Spleen (tissue), 7 donors: ENCODE measurements at regions not wholly inside any gene's neighbourhood (a gene's known extent, or its start where the extent isn't known, plus 50 kb on each side); places are given as distances from the start of the nearest gene placed in this dataset.

Experiments
- POLR2A ChIP-seq, 3 donors: fragments of 450-650 bp; IDR thresholded peaks; one replicate each; pipeline ENCODE4 v1.5.1; 2017; ENCODE audit warnings: antibody characterized with exemption in 3 of 3, mild to moderate bottlenecking in 1 of 3
- TF ChIP-seq, protein P1 (sequence below), 11 experiments: fragments of 200-600 bp in 7 of 11; fragments of 450-650 bp in 4 of 11; sonication (generic) in 4 of 11; IDR thresholded peaks in 8 of 11; conservative IDR thresholded peaks in 3 of 11; 1 replicate in 7 of 11; 2 replicates in 4 of 11; pipeline versions ENCODE4 v1.4.0 to v1.8.0; 2016 to 2021; ENCODE audit warnings: antibody characterized with exemption in 11 of 11, inconsistent platforms in 4 of 11, mild to moderate bottlenecking in 1 of 11
- donor health status: DM: no; HTN: no; CAD: no; lungs with moderate emphysema.
- donor health status: DM: no; HTN: no; CAD: no.
- donor health status: DM: no; HTN: no; CAD: no.

- TF ChIP-seq, protein P1, sequence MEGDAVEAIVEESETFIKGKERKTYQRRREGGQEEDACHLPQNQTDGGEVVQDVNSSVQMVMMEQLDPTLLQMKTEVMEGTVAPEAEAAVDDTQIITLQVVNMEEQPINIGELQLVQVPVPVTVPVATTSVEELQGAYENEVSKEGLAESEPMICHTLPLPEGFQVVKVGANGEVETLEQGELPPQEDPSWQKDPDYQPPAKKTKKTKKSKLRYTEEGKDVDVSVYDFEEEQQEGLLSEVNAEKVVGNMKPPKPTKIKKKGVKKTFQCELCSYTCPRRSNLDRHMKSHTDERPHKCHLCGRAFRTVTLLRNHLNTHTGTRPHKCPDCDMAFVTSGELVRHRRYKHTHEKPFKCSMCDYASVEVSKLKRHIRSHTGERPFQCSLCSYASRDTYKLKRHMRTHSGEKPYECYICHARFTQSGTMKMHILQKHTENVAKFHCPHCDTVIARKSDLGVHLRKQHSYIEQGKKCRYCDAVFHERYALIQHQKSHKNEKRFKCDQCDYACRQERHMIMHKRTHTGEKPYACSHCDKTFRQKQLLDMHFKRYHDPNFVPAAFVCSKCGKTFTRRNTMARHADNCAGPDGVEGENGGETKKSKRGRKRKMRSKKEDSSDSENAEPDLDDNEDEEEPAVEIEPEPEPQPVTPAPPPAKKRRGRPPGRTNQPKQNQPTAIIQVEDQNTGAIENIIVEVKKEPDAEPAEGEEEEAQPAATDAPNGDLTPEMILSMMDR (IDR thresholded peaks at IDR 0.05 in 8 of 11, conservative IDR thresholded peaks at IDR 0.05 in 3 of 11), result no peak
- no peak for TF ChIP-seq POLR2A (IDR thresholded peaks at IDR 0.05)
Measured at GRCh38 chrX:3787856-3788255, 74.4 kb upstream of the PRKX start.
